Ascending aorta (tissue), 2 donors: ENCODE measurements at regions not wholly inside any gene's neighbourhood (a gene's known extent, or its start where the extent isn't known, plus 50 kb on each side); places are given as distances from the start of the nearest gene placed in this dataset.
"Not testable (repeated sequence)": the region's sequence is repeated elsewhere in the genome, so short reads cannot be mapped to it uniquely, and the experiment has no call there.

Experiments
- DNase-seq, 2 donors: peaks; one replicate each; pipeline ENCODE4 v3.0.0-alpha.2; 2019; ENCODE audit warnings: low spot score in 2 of 2
- H3K27ac ChIP-seq, 2 donors: fragments of 200-600 bp; sonication (generic); one replicate each; pipeline ENCODE4 v1.5.1; 2016 to 2017; ENCODE audit warnings: mild to moderate bottlenecking in 1 of 2
- H3K27me3 ChIP-seq: fragments of 200-600 bp; sonication (generic); one replicate; pipeline ENCODE4 v1.5.1; 2017
- H3K36me3 ChIP-seq, 2 donors: fragments of 200-600 bp; sonication (generic); one replicate each; pipeline ENCODE4 v1.5.1; 2016
- H3K4me1 ChIP-seq, 2 donors: fragments of 200-600 bp; sonication (generic); one replicate each; pipeline ENCODE4 v1.5.1; 2016 to 2017; ENCODE audit warnings: mild to moderate bottlenecking in 1 of 2
- H3K4me3 ChIP-seq, 2 donors: fragments of 200-600 bp; sonication (generic); one replicate each; pipeline ENCODE4 v1.5.1; 2016 to 2017; ENCODE audit warnings: mild to moderate bottlenecking in 1 of 2
- H3K9me3 ChIP-seq, 2 donors: fragments of 200-600 bp; sonication (generic); one replicate each; pipeline ENCODE4 v1.5.1; 2016
- intact Hi-C: fragments of 100-400 bp; cut with DNase I; formaldehyde crosslinking; loops from one replicate; pipeline ENCODE4 v1.15.1; 2023
- TF ChIP-seq, protein P1 (sequence below), 3 experiments: fragments of 200-600 bp in 2 of 3; fragments of 450-650 bp in 1 of 3; sonication (generic) in 2 of 3; IDR thresholded peaks; one replicate each; pipeline ENCODE4 v1.5.1; 2016 to 2019; ENCODE audit warnings: antibody characterized with exemption in 3 of 3, mild to moderate bottlenecking in 1 of 3, moderate library complexity in 1 of 3

DNA sequence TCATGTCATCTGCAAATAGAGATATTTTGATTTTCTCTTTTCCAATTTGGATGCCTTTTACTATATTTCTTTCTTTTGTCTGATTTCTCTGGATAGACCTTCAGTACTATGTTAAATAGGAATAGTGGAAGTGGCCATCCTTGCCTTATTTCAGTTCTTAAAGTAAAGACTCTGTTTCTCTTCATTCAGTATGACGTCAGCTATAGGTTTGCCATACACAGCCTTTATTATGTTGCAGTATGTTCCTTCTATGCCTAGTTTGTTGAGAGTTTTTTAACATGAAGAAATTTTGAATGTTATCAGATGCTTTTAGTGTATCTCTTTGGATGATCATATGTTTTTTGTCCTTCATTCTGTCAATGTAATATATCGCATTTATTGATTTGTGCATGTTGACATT is 566.7 kb upstream of the ROBO1 start:
- intact Hi-C loops: no loop called here
- H3K27me3 ChIP-seq: no peaks in the 10 kb centered on the region
- no peaks in the 10 kb centered on the region for H3K9me3 ChIP-seq
- H3K4me1 ChIP-seq: no peaks in the 10 kb centered on the region
- H3K36me3 ChIP-seq: no peaks in the 10 kb centered on the region
- no peak for DNase-seq
- TF ChIP-seq, protein P1, sequence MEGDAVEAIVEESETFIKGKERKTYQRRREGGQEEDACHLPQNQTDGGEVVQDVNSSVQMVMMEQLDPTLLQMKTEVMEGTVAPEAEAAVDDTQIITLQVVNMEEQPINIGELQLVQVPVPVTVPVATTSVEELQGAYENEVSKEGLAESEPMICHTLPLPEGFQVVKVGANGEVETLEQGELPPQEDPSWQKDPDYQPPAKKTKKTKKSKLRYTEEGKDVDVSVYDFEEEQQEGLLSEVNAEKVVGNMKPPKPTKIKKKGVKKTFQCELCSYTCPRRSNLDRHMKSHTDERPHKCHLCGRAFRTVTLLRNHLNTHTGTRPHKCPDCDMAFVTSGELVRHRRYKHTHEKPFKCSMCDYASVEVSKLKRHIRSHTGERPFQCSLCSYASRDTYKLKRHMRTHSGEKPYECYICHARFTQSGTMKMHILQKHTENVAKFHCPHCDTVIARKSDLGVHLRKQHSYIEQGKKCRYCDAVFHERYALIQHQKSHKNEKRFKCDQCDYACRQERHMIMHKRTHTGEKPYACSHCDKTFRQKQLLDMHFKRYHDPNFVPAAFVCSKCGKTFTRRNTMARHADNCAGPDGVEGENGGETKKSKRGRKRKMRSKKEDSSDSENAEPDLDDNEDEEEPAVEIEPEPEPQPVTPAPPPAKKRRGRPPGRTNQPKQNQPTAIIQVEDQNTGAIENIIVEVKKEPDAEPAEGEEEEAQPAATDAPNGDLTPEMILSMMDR (IDR thresholded peaks at IDR 0.05): no peak
- H3K27ac ChIP-seq: no peak overlapping the region
- no peak overlapping the region for H3K4me3 ChIP-seq

- TF ChIP-seq, protein P1 (IDR thresholded peaks at IDR 0.05): no peak
Observed at GRCh38 chr3:80331494-80332170, 563.8 kb upstream of the ROBO1 start.

GRCh38 chr3:80314541-80314940 is 546.7 kb upstream of the ROBO1 start:
- intact Hi-C loops, H3K9me3 ChIP-seq, DNase-seq, H3K4me1 ChIP-seq, H3K27me3 ChIP-seq, H3K4me3 ChIP-seq, H3K36me3 ChIP-seq, H3K27ac ChIP-seq: not testable (repeated sequence)

More at GRCh38 chr3:80331494-80332170, 563.8 kb upstream of the ROBO1 start:
- Histone ChIP-seq H3K4me1 (no peaks in the 10 kb centered on the region), H3K4me3 (no peak overlapping the region), H3K27me3 (no peaks in the 10 kb centered on the region), H3K36me3 (no peaks in the 10 kb centered on the region), H3K27ac (no peak overlapping the region), H3K9me3 (no peaks in the 10 kb centered on the region)
- DNase-seq: no peak
- intact Hi-C loops: no loop called here

DNA sequence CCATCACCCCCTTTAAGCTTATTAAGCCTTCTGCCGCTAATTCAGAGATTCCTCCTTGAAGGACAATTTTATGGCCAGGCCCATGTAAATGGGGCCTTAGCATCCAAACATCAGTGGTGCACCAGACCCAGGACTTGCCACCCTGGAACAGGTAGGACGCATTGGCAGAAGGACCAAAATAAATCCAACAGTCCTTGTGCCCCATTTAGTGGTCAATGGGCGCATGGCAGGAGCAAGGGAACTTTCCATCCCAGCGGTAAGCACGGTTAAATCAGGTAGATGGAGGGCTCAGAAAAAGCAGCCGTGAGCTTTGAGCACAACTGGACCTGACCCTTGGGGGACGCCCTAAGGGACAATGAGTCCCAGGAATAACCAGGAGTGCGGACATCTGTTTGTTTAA is 540.8 kb upstream of the ROBO1 start:
- intact Hi-C loops: no loop called here
- Histone ChIP-seq H3K27ac (no peak overlapping the region), H3K36me3 (no peaks in the 10 kb centered on the region), H3K4me1 (no peaks in the 10 kb centered on the region), H3K4me3 (no peak overlapping the region), H3K9me3 (no peaks in the 10 kb centered on the region), H3K27me3 (no peaks in the 10 kb centered on the region)
- TF ChIP-seq, protein P1 (IDR thresholded peaks at IDR 0.05): no peak
- DNase-seq: no peak

- H3K4me1 ChIP-seq: no peaks in the 10 kb centered on the region
- intact Hi-C loops: no loop called here
- H3K27me3 ChIP-seq: no peaks in the 10 kb centered on the region
- TF ChIP-seq, protein P1 (IDR thresholded peaks at IDR 0.05): no peak
- H3K36me3 ChIP-seq: no peaks in the 10 kb centered on the region
- DNase-seq: no peak
- H3K4me3 ChIP-seq: no peak overlapping the region
- H3K9me3 ChIP-seq: no peaks in the 10 kb centered on the region
- H3K27ac ChIP-seq: no peak overlapping the region
Observed at GRCh38 chr3:80307844-80308243, 540.0 kb upstream of the ROBO1 start.

GRCh38 chr3:80297720-80298119 is 529.9 kb upstream of the ROBO1 start:
- no peaks in the 10 kb centered on the region for H3K27me3 ChIP-seq
- no peaks in the 10 kb centered on the region for H3K9me3 ChIP-seq
- TF ChIP-seq, protein P1 (IDR thresholded peaks at IDR 0.05): no peak
- H3K27ac ChIP-seq: no peak overlapping the region
- H3K4me1 ChIP-seq: no peaks in the 10 kb centered on the region
- H3K4me3 ChIP-seq: no peak overlapping the region
- H3K36me3 ChIP-seq: no peaks in the 10 kb centered on the region
- intact Hi-C loops: no loop called here
- no peak for DNase-seq
